GM21619 (cell line): ENCODE measurements at regions not wholly inside any gene's neighbourhood (a gene's known extent, or its start where the extent isn't known, plus 50 kb on each side); places are given as distances from the start of the nearest gene placed in this dataset.

Experiments
- ATAC-seq: cut with Tn5 transposase; IDR thresholded peaks from one replicate; pipeline ENCODE4 v1.9.1; 2021; ENCODE audit not compliant: unreplicated experiment

GRCh38 chr5:8756498-8757084 is 789.3 kb downstream of the SEMA5A start:
- no peak for ATAC-seq

- ATAC-seq = no peak
Measured at GRCh38 chr5:8765886-8766285, 780.0 kb downstream of the SEMA5A start.

GRCh38 chr5:8766448-8766847 is 779.4 kb downstream of the SEMA5A start:
- no peak for ATAC-seq

GRCh38 chr5:8767111-8767510 is 778.8 kb downstream of the SEMA5A start:
- no peak for ATAC-seq

- ATAC-seq = no peak
Measured at GRCh38 chr5:8767746-8768145, 778.1 kb downstream of the SEMA5A start.

- ATAC-seq = no peak
Measured at GRCh38 chr5:8769631-8770030, 776.2 kb downstream of the SEMA5A start.

GRCh38 chr5:8770431-8770830 is 775.4 kb downstream of the SEMA5A start:
- no peak for ATAC-seq

GRCh38 chr5:8773046-8773615 is 772.7 kb downstream of the SEMA5A start:
- ATAC-seq = no peak

- ATAC-seq = no peak
Measured at GRCh38 chr5:8784692-8785091, 761.2 kb downstream of the SEMA5A start.

GRCh38 chr5:8788246-8788645 is 757.6 kb downstream of the SEMA5A start:
- ATAC-seq = no peak

GRCh38 chr5:8805653-8806052 is 740.2 kb downstream of the SEMA5A start:
- no peak for ATAC-seq

- no peak for ATAC-seq
Measured at GRCh38 chr5:8807636-8808035, 738.2 kb downstream of the SEMA5A start.

- no peak for ATAC-seq
Measured at GRCh38 chr5:8811581-8811980, 734.3 kb downstream of the SEMA5A start.

- ATAC-seq = no peak
Measured at GRCh38 chr5:8813180-8813579, 732.7 kb downstream of the SEMA5A start.

GRCh38 chr5:8814105-8814504 is 731.8 kb downstream of the SEMA5A start:
- no peak for ATAC-seq

GRCh38 chr5:8824371-8824770 is 721.5 kb downstream of the SEMA5A start:
- ATAC-seq = no peak

GRCh38 chr5:8825139-8825757 is 720.6 kb downstream of the SEMA5A start:
- ATAC-seq = no peak

GRCh38 chr5:8826508-8826907 is 719.4 kb downstream of the SEMA5A start:
- ATAC-seq = no peak

- ATAC-seq = no peak
Measured at GRCh38 chr5:8827696-8828095, 718.2 kb downstream of the SEMA5A start.

- no peak for ATAC-seq
Measured at GRCh38 chr5:8828596-8829322, 717.1 kb downstream of the SEMA5A start.

GRCh38 chr5:8829323-8830029 is 716.4 kb downstream of the SEMA5A start:
- ATAC-seq = no peak
